Smooth muscle cell of the brain vasculature (primary cell): ENCODE measurements at regions not wholly inside any gene's neighbourhood (a gene's known extent, or its start where the extent isn't known, plus 50 kb on each side); places are given as distances from the start of the nearest gene placed in this dataset.
"Not testable (repeated sequence)": the region's sequence is repeated elsewhere in the genome, so short reads cannot be mapped to it uniquely, and the experiment has no call there.

Experiments used
- DNase-seq: peaks from one replicate; pipeline ENCODE4 v3.0.0-alpha.2; 2012; ENCODE audit warnings: low read depth, low spot score

GRCh38 chr17:71511266-71511995, 609.4 kb upstream of the SOX9 start:
- DNase-seq, result no peak

- not testable (repeated sequence) for DNase-seq
These were observed 607.1 kb upstream of the SOX9 start for GRCh38 chr17:71513725-71514124.

GRCh38 chr17:71516149-71516548, 604.7 kb upstream of the SOX9 start:
- no peak for DNase-seq

- DNase-seq, result no peak
These were observed 601.5 kb upstream of the SOX9 start for GRCh38 chr17:71519285-71519684.

GRCh38 chr17:71521724-71522123, 599.1 kb upstream of the SOX9 start:
- no peak for DNase-seq

- DNase-seq, result no peak
These were observed 598.4 kb upstream of the SOX9 start for GRCh38 chr17:71522383-71522782.

GRCh38 chr17:71527311-71527710, 593.5 kb upstream of the SOX9 start:
- DNase-seq, result no peak

GRCh38 chr17:71528210-71528609, 592.6 kb upstream of the SOX9 start:
- no peak for DNase-seq

GRCh38 chr17:71530248-71530647, 590.6 kb upstream of the SOX9 start:
- DNase-seq, result no peak

- DNase-seq, result no peak
These were observed 585.5 kb upstream of the SOX9 start for GRCh38 chr17:71535321-71535720.

GRCh38 chr17:71546419-71546818, 574.4 kb upstream of the SOX9 start:
- no peak for DNase-seq

- DNase-seq, result no peak
These were observed 572.9 kb upstream of the SOX9 start for GRCh38 chr17:71547904-71548303.

- DNase-seq, result no peak
These were observed 572.2 kb upstream of the SOX9 start for GRCh38 chr17:71548540-71549190.

GRCh38 chr17:71550675-71551074, 570.1 kb upstream of the SOX9 start:
- DNase-seq, result no peak

GRCh38 chr17:71553381-71553780, 567.4 kb upstream of the SOX9 start:
- DNase-seq, result no peak

GRCh38 chr17:71558901-71559300, 561.9 kb upstream of the SOX9 start:
- DNase-seq, result no peak

GRCh38 chr17:71572343-71572742, 548.5 kb upstream of the SOX9 start:
- no peak for DNase-seq

- DNase-seq, result no peak
These were observed 542.4 kb upstream of the SOX9 start for GRCh38 chr17:71578446-71578845.

GRCh38 chr17:71580220-71580619, 540.6 kb upstream of the SOX9 start:
- DNase-seq, result no peak

- no peak for DNase-seq
These were observed 535.3 kb upstream of the SOX9 start for GRCh38 chr17:71585540-71585939.

GRCh38 chr17:71592431-71592830, 528.4 kb upstream of the SOX9 start:
- no peak for DNase-seq

- DNase-seq, result no peak
These were observed 527.7 kb upstream of the SOX9 start for GRCh38 chr17:71593078-71593477.

- not testable (repeated sequence) for DNase-seq
These were observed 521.2 kb upstream of the SOX9 start for GRCh38 chr17:71599583-71599982.
